ENCODE measurements at regions not wholly inside any gene's neighbourhood (a gene's known extent, or its start where the extent isn't known, plus 50 kb on each side); places are given as distances from the start of the nearest gene placed in this dataset.
A peak's percentile ranks its signal among the peaks of the same experiment; 100 is the strongest.
"Not testable (repeated sequence)": the region's sequence is repeated elsewhere in the genome, so short reads cannot be mapped to it uniquely, and the experiment has no call there.

DNA sequence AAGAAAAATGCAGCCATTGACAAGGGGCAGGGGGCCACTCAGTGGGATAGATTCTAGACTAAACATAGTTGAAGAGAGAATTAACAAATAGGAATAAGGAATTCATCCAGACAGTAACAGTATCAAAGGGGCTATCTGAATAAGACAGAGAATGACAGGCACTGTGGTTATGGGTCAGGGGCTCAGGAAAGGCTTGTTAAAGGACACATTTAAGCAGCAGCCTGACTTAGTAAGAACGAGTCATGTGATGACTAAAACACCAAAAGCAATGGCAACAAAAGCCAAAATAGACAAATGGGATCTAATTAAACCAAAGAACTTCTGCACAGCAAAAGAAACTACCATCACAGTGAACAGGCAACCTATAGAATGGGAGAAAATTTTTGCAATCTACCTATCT is 78.9 kb downstream of the TEX35 start:
- Mint-ChIP-seq H3K27ac (peak overlapping the region; percentile 43), H3K4me1 (peaks cover 90% of the 10 kb centered on the region)
- peaks cover 69% of the 10 kb centered on the region for H3K79me2 ChIP-seq (ENCODE audit: control insufficient read depth, insufficient read depth, low read length)
- H3K4me2 ChIP-seq (replicated peaks; ENCODE audit: low read depth, low read length, poor library complexity, severe bottlenecking); H3K4me3 ChIP-seq (ENCODE audit: control extremely low read depth in 1 of 5, extremely low read depth in 1 of 5, insufficient read depth in 1 of 5, low read depth in 2 of 5, low read length in 4 of 5); H4K20me1 ChIP-seq (ENCODE audit: control insufficient read depth, insufficient read depth, low read length, poor library complexity, severe bottlenecking); H2AFZ ChIP-seq (ENCODE audit: insufficient read depth, low read depth, low read length, poor library complexity, severe bottlenecking); POLR2A ChIA-PET; intact Hi-C loops (cut with micrococcal nuclease); H3K27ac ChIP-seq (ENCODE audit: low read length in 2 of 2); H3K9ac ChIP-seq (ENCODE audit: low read length); DNase-seq; H3K4me3 Mint-ChIP-seq; ATAC-seq (ENCODE audit: low read depth); H3K9me3 Mint-ChIP-seq (ENCODE audit: insufficient read depth); H3K36me3 ChIP-seq (replicated peaks in 1 of 2; ENCODE audit: control extremely low read depth in 1 of 2, control insufficient read depth in 1 of 2, extremely low read depth in 1 of 2, insufficient read depth in 2 of 2, low read length in 1 of 2); H3K27me3 Mint-ChIP-seq; H3K9me3 ChIP-seq (ENCODE audit: control extremely low read depth in 1 of 3, control insufficient read depth in 2 of 3, insufficient read depth in 1 of 3, low read length in 2 of 3); H3K27me3 ChIP-seq (replicated peaks in 1 of 4; ENCODE audit: control extremely low read depth in 1 of 4, control insufficient read depth in 3 of 4, insufficient read depth in 4 of 4, low read length in 3 of 4): not testable (repeated sequence)
- CTCF ChIA-PET = interaction anchor here (0.8 to 1.9 kb wide), 2 partner anchors 10 to 16 kb away, joined by 3 to 6 read pairs; no protein-coding TSS in a partner anchor
- WGBS (ENCODE audit: insufficient coverage) = 57% methylated on average over 1 of the region's 1 CpG
- H3K4me1 ChIP-seq (ENCODE audit: control insufficient read depth in 2 of 2, insufficient read depth in 2 of 2, low read length in 2 of 2) = peaks cover 52 to 68% of the 10 kb centered on the region in 2 donors

DNA sequence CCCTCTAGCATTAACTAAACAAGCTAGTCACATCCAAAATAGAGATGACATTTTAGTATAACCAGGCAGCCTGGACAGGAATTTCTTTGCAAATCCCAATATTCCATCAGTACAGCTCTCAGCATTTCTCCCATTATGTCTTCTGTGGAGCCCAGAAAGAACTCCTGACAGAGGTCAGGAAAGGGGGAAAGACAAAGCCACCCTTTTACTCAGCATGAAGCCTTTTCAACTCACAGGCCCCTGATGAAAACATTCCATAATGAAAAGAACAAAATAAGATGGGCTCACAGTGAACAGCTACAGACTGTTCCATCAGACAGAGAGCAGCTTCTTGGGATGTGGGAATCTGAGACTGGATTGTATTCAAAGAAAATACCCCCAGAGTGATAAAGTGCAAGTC is 80.6 kb downstream of the TEX35 start:
- Mint-ChIP-seq H3K9me3 (ENCODE audit: insufficient read depth) (no peaks in the 10 kb centered on the region), H3K27me3 (no peaks in the 10 kb centered on the region), H3K27ac (peak overlapping the region; percentile 73), H3K4me1 (peaks cover 90% of the 10 kb centered on the region), H3K4me3 (peak overlapping the region; percentile 46)
- peaks cover 59 to 60% of the 10 kb centered on the region in 2 donors for H3K4me1 ChIP-seq (ENCODE audit: control insufficient read depth in 2 of 2, insufficient read depth in 2 of 2, low read length in 2 of 2)
- no peaks in the 10 kb centered on the region for H3K27me3 ChIP-seq (replicated peaks in 1 of 4; ENCODE audit: control extremely low read depth in 1 of 4, control insufficient read depth in 3 of 4, insufficient read depth in 4 of 4, low read length in 3 of 4)
- H3K9ac ChIP-seq (ENCODE audit: low read length) = peak overlapping the region; percentile 7
- H3K4me3 ChIP-seq (ENCODE audit: control extremely low read depth in 1 of 5, extremely low read depth in 1 of 5, insufficient read depth in 1 of 5, low read depth in 2 of 5, low read length in 4 of 5) = no peak overlapping the region
- peaks cover 3 to 7% (median 6%) of the 10 kb centered on the region in 3 donors for H3K9me3 ChIP-seq (ENCODE audit: control extremely low read depth in 1 of 3, control insufficient read depth in 2 of 3, insufficient read depth in 1 of 3, low read length in 2 of 3)
- ChIA-PET CTCF (interaction anchor here (0.9 to 1.7 kb wide), 3 partner anchors 11 to 50 kb away, joined by 3 to 8 read pairs (median 3); no protein-coding TSS in a partner anchor), POLR2A (interaction anchor here (0.6 to 0.7 kb wide), 2 partner anchors 12 to 142 kb away, joined by 3 to 5 read pairs; no protein-coding TSS in a partner anchor)
- TF ChIP-seq EZH2 (IDR thresholded peaks at IDR 0.05; ENCODE audit: borderline replicate concordance, insufficient read depth, low read depth, low read length, poor library complexity, severe bottlenecking) = no peak
- TF ChIP-seq, protein P1, sequence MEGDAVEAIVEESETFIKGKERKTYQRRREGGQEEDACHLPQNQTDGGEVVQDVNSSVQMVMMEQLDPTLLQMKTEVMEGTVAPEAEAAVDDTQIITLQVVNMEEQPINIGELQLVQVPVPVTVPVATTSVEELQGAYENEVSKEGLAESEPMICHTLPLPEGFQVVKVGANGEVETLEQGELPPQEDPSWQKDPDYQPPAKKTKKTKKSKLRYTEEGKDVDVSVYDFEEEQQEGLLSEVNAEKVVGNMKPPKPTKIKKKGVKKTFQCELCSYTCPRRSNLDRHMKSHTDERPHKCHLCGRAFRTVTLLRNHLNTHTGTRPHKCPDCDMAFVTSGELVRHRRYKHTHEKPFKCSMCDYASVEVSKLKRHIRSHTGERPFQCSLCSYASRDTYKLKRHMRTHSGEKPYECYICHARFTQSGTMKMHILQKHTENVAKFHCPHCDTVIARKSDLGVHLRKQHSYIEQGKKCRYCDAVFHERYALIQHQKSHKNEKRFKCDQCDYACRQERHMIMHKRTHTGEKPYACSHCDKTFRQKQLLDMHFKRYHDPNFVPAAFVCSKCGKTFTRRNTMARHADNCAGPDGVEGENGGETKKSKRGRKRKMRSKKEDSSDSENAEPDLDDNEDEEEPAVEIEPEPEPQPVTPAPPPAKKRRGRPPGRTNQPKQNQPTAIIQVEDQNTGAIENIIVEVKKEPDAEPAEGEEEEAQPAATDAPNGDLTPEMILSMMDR (IDR thresholded peaks at IDR 0.05) = no peak
- intact Hi-C loops (cut with micrococcal nuclease) = no loop called here
- DNase-seq (no peak), ATAC-seq (ENCODE audit: low read depth) (no peak)
- H2AFZ ChIP-seq (ENCODE audit: insufficient read depth, low read depth, low read length, poor library complexity, severe bottlenecking) = peak overlapping the region; percentile 7
- peaks cover 66% of the 10 kb centered on the region for H3K79me2 ChIP-seq (ENCODE audit: control insufficient read depth, insufficient read depth, low read length)
- no peaks in the 10 kb centered on the region for H4K20me1 ChIP-seq (ENCODE audit: control insufficient read depth, insufficient read depth, low read length, poor library complexity, severe bottlenecking)
- peaks cover 0 to 2% of the 10 kb centered on the region in 2 experiments for H3K36me3 ChIP-seq (replicated peaks in 1 of 2; ENCODE audit: control extremely low read depth in 1 of 2, control insufficient read depth in 1 of 2, extremely low read depth in 1 of 2, insufficient read depth in 2 of 2, low read length in 1 of 2)
- H3K27ac ChIP-seq (ENCODE audit: low read length in 2 of 2) = peak overlapping the region; percentile 31 to 55
- H3K4me2 ChIP-seq (replicated peaks; ENCODE audit: low read depth, low read length, poor library complexity, severe bottlenecking) = peak overlapping the region; percentile 35
